Body of pancreas (tissue), 4 donors: ENCODE measurements at regions not wholly inside any gene's neighbourhood (a gene's known extent, or its start where the extent isn't known, plus 50 kb on each side); places are given as distances from the start of the nearest gene placed in this dataset.

Experiments used
- ATAC-seq: fragments of 150-250 bp; one replicate; pipeline ENCODE4 v1.9.1; 2016
- DNase-seq, 4 donors: peaks; one replicate each; pipeline ENCODE4 v3.0.0-alpha.2; 2019
- H3K27ac ChIP-seq, 4 donors: fragments of 200-600 bp; sonication (generic); 1 replicate in 3 of 4; 2 replicates in 1 of 4; pipeline versions ENCODE4 v1.5.1 to v1.6.1; 2016 to 2019; ENCODE audit warnings: mild to moderate bottlenecking in 1 of 4, mixed read lengths in 1 of 4, moderate library complexity in 1 of 4
- H3K27me3 ChIP-seq, 2 donors: fragments of 200-600 bp; sonication (generic); one replicate each; pipeline ENCODE4 v1.6.0; 2016; ENCODE audit warnings: mild to moderate bottlenecking in 1 of 2
- H3K36me3 ChIP-seq, 2 donors: fragments of 200-600 bp; sonication (generic); replicated peaks in 1 of 2; 2 replicates each; pipeline ENCODE4 v1.5.1; 2016; ENCODE audit warnings: low read depth in 2 of 2; ENCODE audit not compliant: insufficient read depth in 1 of 2
- H3K4me1 ChIP-seq: fragments of 200-600 bp; sonication (generic); one replicate; pipeline ENCODE4 v1.6.0; 2016
- H3K4me3 ChIP-seq, 2 donors: fragments of 200-600 bp; sonication (generic); 1 replicate in 1 of 2; 2 replicates in 1 of 2; pipeline ENCODE4 v1.5.1; 2016 to 2019
- H3K9me3 ChIP-seq, 3 donors: fragments of 200-600 bp; sonication (generic); 1 replicate in 2 of 3; 2 replicates in 1 of 3; pipeline ENCODE4 v1.5.1; 2016
- POLR2A ChIP-seq, 3 donors: fragments of 450-650 bp; IDR thresholded peaks; one replicate each; pipeline ENCODE4 v1.6.1; 2016; ENCODE audit warnings: antibody characterized with exemption in 3 of 3, mild to moderate bottlenecking in 2 of 3
- WGBS, 2 donors: methylation state at CpG; one replicate each; pipeline ENCODE4 v1.1.5; 2017; 5-methylcytosine and 5-hydroxymethylcytosine counted together
- intact Hi-C: fragments of 100-400 bp; cut with DNase I; formaldehyde crosslinking; loops from one replicate; pipeline ENCODE4 v1.15.1; 2023
- TF ChIP-seq, protein P1 (sequence below), 7 experiments: fragments of 450-650 bp in 4 of 7; fragments of 200-600 bp in 3 of 7; sonication (generic) in 3 of 7; IDR thresholded peaks; one replicate each; pipeline ENCODE4 v1.5.1; 2016 to 2019; ENCODE audit warnings: antibody characterized with exemption in 7 of 7

DNA sequence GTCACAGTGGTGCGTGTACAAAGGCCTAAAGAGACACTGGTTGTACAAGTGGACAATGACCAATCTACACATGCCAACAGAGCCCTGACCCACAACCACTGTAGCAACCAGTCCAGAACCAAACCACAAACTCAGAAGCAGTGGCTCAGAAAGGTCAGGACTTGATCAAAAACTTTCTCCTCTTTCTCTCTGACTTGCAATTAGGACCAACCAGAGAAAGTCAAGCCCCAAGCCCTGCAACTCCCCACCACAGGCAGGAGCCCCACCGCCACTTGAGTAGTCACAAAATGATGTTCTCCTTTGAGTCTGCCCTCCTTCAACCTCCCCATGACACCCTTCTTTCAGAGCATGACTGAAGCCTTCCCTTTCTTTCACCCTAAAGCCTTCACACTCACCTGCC lies 291.8 kb downstream of the CDH10 start:
- H3K36me3 ChIP-seq = no peaks in the 10 kb centered on the region

DNA sequence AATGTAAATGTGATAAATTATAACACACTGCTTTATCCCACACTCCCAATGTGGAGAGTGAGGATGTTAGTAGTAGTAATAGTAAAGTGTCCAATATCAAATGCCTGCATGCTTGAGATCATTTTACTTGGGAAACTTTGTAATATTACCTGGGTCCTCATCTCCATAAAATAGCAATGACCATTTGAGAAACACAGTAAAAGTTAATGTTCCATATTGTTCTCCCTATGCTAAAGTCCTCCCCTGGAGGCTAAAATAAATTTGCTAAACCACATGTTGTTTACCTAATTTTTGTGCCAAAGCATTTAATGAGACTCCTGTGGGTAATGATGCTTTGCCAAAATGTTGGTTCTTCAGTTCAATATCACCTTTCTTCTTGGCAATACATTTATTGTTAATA lies 291.2 kb downstream of the CDH10 start:
- ATAC-seq (no peak), DNase-seq (no peak)
- Histone ChIP-seq H3K4me3 (no peak overlapping the region), H3K9me3 (no peaks in the 10 kb centered on the region), H3K27ac (no peak overlapping the region), H3K27me3 (no peaks in the 10 kb centered on the region), H3K4me1 (no peaks in the 10 kb centered on the region), H3K36me3 (no peaks in the 10 kb centered on the region)
- intact Hi-C loops = no loop called here
- TF ChIP-seq, protein P1, sequence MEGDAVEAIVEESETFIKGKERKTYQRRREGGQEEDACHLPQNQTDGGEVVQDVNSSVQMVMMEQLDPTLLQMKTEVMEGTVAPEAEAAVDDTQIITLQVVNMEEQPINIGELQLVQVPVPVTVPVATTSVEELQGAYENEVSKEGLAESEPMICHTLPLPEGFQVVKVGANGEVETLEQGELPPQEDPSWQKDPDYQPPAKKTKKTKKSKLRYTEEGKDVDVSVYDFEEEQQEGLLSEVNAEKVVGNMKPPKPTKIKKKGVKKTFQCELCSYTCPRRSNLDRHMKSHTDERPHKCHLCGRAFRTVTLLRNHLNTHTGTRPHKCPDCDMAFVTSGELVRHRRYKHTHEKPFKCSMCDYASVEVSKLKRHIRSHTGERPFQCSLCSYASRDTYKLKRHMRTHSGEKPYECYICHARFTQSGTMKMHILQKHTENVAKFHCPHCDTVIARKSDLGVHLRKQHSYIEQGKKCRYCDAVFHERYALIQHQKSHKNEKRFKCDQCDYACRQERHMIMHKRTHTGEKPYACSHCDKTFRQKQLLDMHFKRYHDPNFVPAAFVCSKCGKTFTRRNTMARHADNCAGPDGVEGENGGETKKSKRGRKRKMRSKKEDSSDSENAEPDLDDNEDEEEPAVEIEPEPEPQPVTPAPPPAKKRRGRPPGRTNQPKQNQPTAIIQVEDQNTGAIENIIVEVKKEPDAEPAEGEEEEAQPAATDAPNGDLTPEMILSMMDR (IDR thresholded peaks at IDR 0.05) = no peak
- TF ChIP-seq POLR2A (IDR thresholded peaks at IDR 0.05) = no peak

More for the DNA sequence above, 291.8 kb downstream of the CDH10 start:
- WGBS, 2 donors = 75 to 86% methylated on average over 2 of the region's 2 CpGs
- H3K4me3 ChIP-seq = no peak overlapping the region
- intact Hi-C loops = no loop called here
- no peaks in the 10 kb centered on the region for H3K4me1 ChIP-seq
- no peaks in the 10 kb centered on the region for H3K9me3 ChIP-seq
- no peak for DNase-seq
- H3K27ac ChIP-seq = no peak overlapping the region
- no peaks in the 10 kb centered on the region for H3K27me3 ChIP-seq
- no peak for ATAC-seq
- TF ChIP-seq, protein P1 (IDR thresholded peaks at IDR 0.05) = no peak
- TF ChIP-seq POLR2A (IDR thresholded peaks at IDR 0.05) = no peak

DNA sequence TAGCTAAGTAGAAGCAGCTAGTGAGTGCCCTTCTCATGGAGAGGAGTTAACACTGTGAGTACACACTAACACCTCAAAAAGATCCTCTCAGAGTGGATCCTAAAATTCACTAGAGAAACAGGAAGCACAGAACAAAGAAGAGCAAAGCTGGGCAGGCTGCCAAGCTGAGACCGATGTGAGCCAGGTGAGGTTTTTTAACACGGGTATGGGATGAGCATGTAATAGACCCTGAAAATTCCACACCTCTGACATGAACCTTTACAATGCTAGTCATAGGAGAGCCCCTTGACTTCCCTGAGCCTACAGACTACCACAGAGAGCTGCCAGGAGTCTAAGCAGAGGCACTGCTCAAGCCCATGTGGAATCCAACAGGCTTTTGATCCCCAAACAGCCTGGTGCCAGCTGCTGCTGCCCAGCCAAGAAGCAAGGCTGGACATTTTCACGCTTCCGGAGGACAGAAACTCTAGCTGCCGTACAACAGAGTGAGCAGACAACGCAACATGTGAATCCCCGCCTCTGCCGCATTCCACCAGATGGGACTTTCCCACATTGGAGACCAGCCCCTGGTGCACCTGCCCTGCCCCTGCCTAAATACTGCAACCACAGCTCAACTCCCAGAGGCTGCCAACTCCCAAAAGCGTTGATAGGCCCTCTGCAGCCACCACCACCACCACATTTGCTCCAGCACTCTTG lies 280.8 kb downstream of the CDH10 start:
- Histone ChIP-seq H3K4me3 (no peak overlapping the region), H3K27ac (no peak overlapping the region), H3K36me3 (no peaks in the 10 kb centered on the region), H3K4me1 (no peaks in the 10 kb centered on the region), H3K27me3 (no peaks in the 10 kb centered on the region), H3K9me3 (no peaks in the 10 kb centered on the region)
- TF ChIP-seq, protein P1 (IDR thresholded peaks at IDR 0.05) = no peak
- no peak for TF ChIP-seq POLR2A (IDR thresholded peaks at IDR 0.05)
- peak; percentile 12 for ATAC-seq
- whole genome bisulfite sequencing, 2 donors = 47 to 55% methylated on average over 3 to 9 of the region's 9 CpGs
- intact Hi-C loops = no loop called here
- peak in 1 of 4 donors; percentile 12 for DNase-seq

DNA sequence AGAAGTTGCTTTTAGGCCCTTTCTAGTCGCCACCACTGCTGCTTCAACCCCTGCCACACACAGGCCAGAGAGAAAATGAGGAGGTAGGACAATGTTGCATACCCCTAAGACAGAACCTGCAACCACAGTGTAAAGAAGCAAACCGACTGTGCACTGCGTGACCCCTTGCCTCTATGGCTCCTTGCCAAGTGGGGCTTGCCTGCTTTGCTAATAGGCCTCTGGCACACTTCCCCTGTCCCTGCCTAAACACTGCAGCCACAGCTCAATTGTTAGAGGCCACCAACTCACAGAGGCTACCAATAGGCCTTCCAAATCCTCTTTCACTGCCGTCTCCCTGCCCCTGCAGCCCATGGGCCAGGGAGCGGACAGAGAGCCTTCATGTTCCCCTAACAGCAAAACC lies 280.1 kb downstream of the CDH10 start:
- no peak overlapping the region for H3K4me3 ChIP-seq
- H3K9me3 ChIP-seq = no peaks in the 10 kb centered on the region
- no peaks in the 10 kb centered on the region for H3K27me3 ChIP-seq
- TF ChIP-seq, protein P1 (IDR thresholded peaks at IDR 0.05) = no peak
- no peak for TF ChIP-seq POLR2A (IDR thresholded peaks at IDR 0.05)
- no peaks in the 10 kb centered on the region for H3K4me1 ChIP-seq
- no peak overlapping the region for H3K27ac ChIP-seq
- 70 to 72% methylated on average over 2 to 5 of the region's 5 CpGs for WGBS, 2 donors
- no peak for ATAC-seq
- DNase-seq = no peak
- no peaks in the 10 kb centered on the region for H3K36me3 ChIP-seq
- intact Hi-C loops = no loop called here

DNA sequence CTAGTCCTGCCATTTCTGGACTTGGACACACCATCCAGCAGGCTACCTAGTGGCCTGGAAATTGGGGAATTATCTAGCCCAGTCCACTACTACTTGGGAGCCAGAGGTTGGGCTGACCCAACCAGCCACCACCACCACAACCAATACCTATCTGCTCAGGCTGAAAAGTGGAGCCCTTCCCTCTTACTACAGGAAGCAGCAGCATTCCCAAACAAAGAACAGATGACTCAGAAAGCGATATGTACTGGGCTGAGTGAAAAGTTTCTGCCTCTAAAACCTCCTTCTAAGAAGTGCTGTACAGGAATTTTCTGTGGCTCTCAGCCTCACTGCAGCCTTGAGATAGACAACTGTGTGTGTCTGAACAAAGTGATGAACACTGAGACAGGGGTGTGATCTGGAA lies 279.4 kb downstream of the CDH10 start:
- no peak for DNase-seq
- Histone ChIP-seq H3K9me3 (no peaks in the 10 kb centered on the region), H3K27ac (no peak overlapping the region), H3K4me3 (no peak overlapping the region), H3K4me1 (no peaks in the 10 kb centered on the region), H3K27me3 (no peaks in the 10 kb centered on the region), H3K36me3 (no peaks in the 10 kb centered on the region)
- WGBS, 2 donors = 79 to 93% methylated on average over 1 of the region's 1 CpG
- no peak for ATAC-seq
- TF ChIP-seq POLR2A (IDR thresholded peaks at IDR 0.05) = no peak
- TF ChIP-seq, protein P1 (IDR thresholded peaks at IDR 0.05) = no peak
- intact Hi-C loops = no loop called here
